GM12878 (cell line): ENCODE measurements at regions not wholly inside any gene's neighbourhood (a gene's known extent, or its start where the extent isn't known, plus 50 kb on each side); places are given as distances from the start of the nearest gene placed in this dataset.

ENCODE experiments used
- ATAC-seq: fragments of 200-7000 bp; cut with Tn5 transposase; 3 replicates; pipeline ENCODE4 v1.9.1; 2020; ENCODE audit warnings: mild to moderate bottlenecking, moderate library complexity
- BruUV-seq: library from RNA; stranded (reverse); fragments of 400-500 nt; replicated peaks from 2 replicates; lab custom pipeline; 2021; lab: Mats Ljungman, UMichigan
- CTCF ChIA-PET: fragments of 300-600 bp; sonication (Branson Sonifier 250); formaldehyde crosslinking; extraction: SDS; loops from one replicate; lab custom pipeline; 2021; ENCODE audit warnings: inconsistent platforms; lab: Yijun Ruan, JAX
- POLR2A ChIA-PET: fragments of 350-600 bp; formaldehyde crosslinking; extraction: SDS; loops from one replicate; lab custom pipeline; 2021; ENCODE audit warnings: inconsistent platforms; lab: Charles Lee
- RAD21 ChIA-PET: fragments of 300-600 bp; sonication (Branson Sonifier 250); formaldehyde crosslinking; loops from one replicate; lab custom pipeline; 2023; ENCODE audit warnings: antibody characterized with exemption; ENCODE audit not compliant: unreplicated experiment; lab: Charles Lee
- SMC1A ChIA-PET: fragments of 300-600 bp; sonication (Branson Sonifier 250); formaldehyde crosslinking; loops from one replicate; lab custom pipeline; 2023; ENCODE audit not compliant: unreplicated experiment, uncharacterized antibody; lab: Charles Lee
- DNase-seq: peaks from one replicate; pipeline ENCODE4 v3.0.0-alpha.2; 2011; ENCODE audit warnings: low read depth, low spot score
- FAIRE-seq: peaks from 3 replicates; lab custom pipeline; 2011; peaks lifted over from hg19 to GRCh38; lab: Jason Lieb, UNC
- H2AFZ ChIP-seq: 2 replicates; pipeline ENCODE4 v1.6.0; 2011; ENCODE audit warnings: low read depth, low read length, control low read depth; ENCODE audit not compliant: control insufficient read depth
- H3K27ac ChIP-seq: 2 replicates; pipeline ENCODE4 v1.5.1; 2011; ENCODE audit warnings: control low read depth; ENCODE audit not compliant: control insufficient read depth, insufficient read depth
- H3K27me3 ChIP-seq, 2 experiments: replicated peaks in 1 of 2; 2 replicates each; pipeline versions ENCODE4 v1.6.0 to v1.6.1; 2011; ENCODE audit warnings: low read length in 1 of 2; ENCODE audit not compliant: control insufficient read depth in 2 of 2, insufficient read depth in 2 of 2
- H3K36me3 ChIP-seq, 2 experiments: 2 replicates each; pipeline ENCODE4 v1.5.1; 2011; ENCODE audit warnings: low read length in 1 of 2; ENCODE audit not compliant: control insufficient read depth in 2 of 2, insufficient read depth in 2 of 2
- H3K4me1 ChIP-seq: 2 replicates; pipeline ENCODE4 v1.6.1; 2011; ENCODE audit warnings: mild to moderate bottlenecking, low read length, moderate library complexity, mixed read lengths; ENCODE audit not compliant: control insufficient read depth, insufficient read depth
- H3K4me2 ChIP-seq: 2 replicates; pipeline ENCODE4 v1.6.0; 2011; ENCODE audit warnings: control low read depth; ENCODE audit not compliant: control insufficient read depth, insufficient read depth
- H3K4me3 ChIP-seq: fragments of 200-600 bp; sonication (generic); 2 replicates; pipeline ENCODE4 v1.5.1; 2016
- H3K79me2 ChIP-seq: 2 replicates; pipeline ENCODE4 v1.6.0; 2011; ENCODE audit warnings: low read length; ENCODE audit not compliant: control insufficient read depth, insufficient read depth
- H3K9ac ChIP-seq: 2 replicates; pipeline ENCODE4 v1.8.0; 2011; ENCODE audit warnings: low read length, control low read depth, mixed read lengths; ENCODE audit not compliant: control insufficient read depth, insufficient read depth
- H3K9me3 ChIP-seq: replicated peaks from 3 replicates; pipeline ENCODE4 v1.5.1; 2011; ENCODE audit warnings: mild to moderate bottlenecking, low read length; ENCODE audit not compliant: control insufficient read depth, insufficient read depth
- H4K20me1 ChIP-seq: 2 replicates; pipeline ENCODE4 v1.6.0; 2011; ENCODE audit not compliant: control insufficient read depth, insufficient read depth
- BHLHE40 ChIP-seq, 2 experiments: fragments of 450-650 bp in 1 of 2; IDR thresholded peaks; 2 replicates each; pipeline ENCODE4 v1.6.1; 2011 to 2017; ENCODE audit warnings: low read depth in 2 of 2, borderline replicate concordance in 1 of 2, improper control_type of control experiment in 1 of 2, low read length in 1 of 2, mild to moderate bottlenecking in 1 of 2
- CHD1 ChIP-seq: IDR thresholded peaks from 2 replicates; pipeline ENCODE4 v1.6.1; 2012; ENCODE audit warnings: low read depth, low read length, improper control_type of control experiment
- CTCF ChIP-seq, 3 experiments: IDR thresholded peaks in 2 of 3; conservative IDR thresholded peaks in 1 of 3; 2 replicates each; pipeline ENCODE4 v1.5.1; 2011; ENCODE audit warnings: low read depth in 3 of 3, low read length in 3 of 3, mild to moderate bottlenecking in 3 of 3, control low read depth in 2 of 3, moderate library complexity in 2 of 3, inconsistent platforms in 1 of 3, mixed read lengths in 1 of 3; ENCODE audit not compliant: control insufficient read depth in 2 of 3, insufficient read depth in 1 of 3; ENCODE audit errors: extremely low read depth in 1 of 3
- EED ChIP-seq: sonication (generic); IDR thresholded peaks from 2 replicates; pipeline ENCODE4 v1.6.1; 2016; ENCODE audit warnings: antibody characterized with exemption, low read depth
- EGR1 ChIP-seq, 2 experiments: IDR thresholded peaks; 1 replicate in 1 of 2; 2 replicates in 1 of 2; pipeline ENCODE4 v1.6.1; 2011 to 2012; ENCODE audit warnings: low read depth in 2 of 2, low read length in 2 of 2, borderline replicate concordance in 1 of 2, mild to moderate bottlenecking in 1 of 2, moderate library complexity in 1 of 2
- MEF2A ChIP-seq: IDR thresholded peaks from 2 replicates; pipeline ENCODE4 v1.6.1; 2011; ENCODE audit warnings: low read depth, mild to moderate bottlenecking, low read length, moderate library complexity; ENCODE audit not compliant: insufficient read depth
- MTA2 ChIP-seq: fragments of 450-650 bp; IDR thresholded peaks from 2 replicates; pipeline ENCODE4 v1.6.1; 2016; ENCODE audit warnings: low read depth, mild to moderate bottlenecking, moderate library complexity
- RB1 ChIP-seq: fragments of 450-650 bp; formaldehyde crosslinking; IDR thresholded peaks from 2 replicates; pipeline ENCODE4 v1.6.1; 2017; ENCODE audit warnings: mild to moderate bottlenecking, borderline replicate concordance
- SMAD1 ChIP-seq: fragments of 450-650 bp; IDR thresholded peaks from 2 replicates; pipeline ENCODE4 v1.6.1; 2018; ENCODE audit warnings: mild to moderate bottlenecking, low read depth; ENCODE audit not compliant: partially characterized antibody
- STAT1 ChIP-seq: fragments of 450-650 bp; conservative IDR thresholded peaks from 2 replicates; pipeline ENCODE4 v1.6.1; 2014; ENCODE audit warnings: antibody characterized with exemption, mild to moderate bottlenecking
- ZBED1 ChIP-seq: IDR thresholded peaks from 2 replicates; pipeline ENCODE4 v1.6.1; 2016; ENCODE audit warnings: borderline replicate concordance
- ZBTB4 ChIP-seq: fragments of 450-650 bp; formaldehyde crosslinking; IDR thresholded peaks from 2 replicates; pipeline ENCODE4 v1.4.0; 2022; ENCODE audit warnings: mild to moderate bottlenecking, moderate library complexity
- WGBS: methylation state at CpG from one replicate; pipeline ENCODE4 v1.1.6; 2016; ENCODE audit warnings: low lambda C conversion rate; ENCODE audit not compliant: insufficient replicate concordance, insufficient coverage; ENCODE audit errors: missing lambda C conversion rate; 5-methylcytosine and 5-hydroxymethylcytosine counted together
- in situ Hi-C: fragments of 300-500 bp; cut with MboI; formaldehyde crosslinking; loops from 9 replicates; pipeline ENCODE4 v1.14.3; 2018; ENCODE audit warnings: mixed read lengths
- intact Hi-C: fragments of 100-400 bp; cut with micrococcal nuclease; formaldehyde crosslinking; loops from one replicate; pipeline ENCODE4 v1.14.2; 2022; ENCODE audit not compliant: unreplicated experiment

- Histone ChIP-seq H3K4me3 (no peak overlapping the region), H3K36me3 (no peaks in the 10 kb centered on the region), H3K4me2 (no peak overlapping the region), H3K27me3 (no peaks in the 10 kb centered on the region), H3K9ac (no peak overlapping the region), H3K27ac (no peak overlapping the region), H3K9me3 (no peaks in the 10 kb centered on the region), H2AFZ (no peak overlapping the region), H4K20me1 (no peaks in the 10 kb centered on the region), H3K79me2 (no peaks in the 10 kb centered on the region), H3K4me1 (no peaks in the 10 kb centered on the region)
- POLR2A ChIA-PET = no interaction called here
- TF ChIP-seq RB1 (no peak), STAT1 (no peak), SMAD1 (no peak)
- RAD21 ChIA-PET = no interaction called here
- no peak for FAIRE-seq
- CTCF ChIA-PET = interaction anchor here (1.0 kb wide), 1 partner anchor 13 kb away, joined by 3 read pairs; no protein-coding TSS in a partner anchor
- SMC1A ChIA-PET = interaction anchor here (0.6 kb wide), 1 partner anchor 174 kb away, joined by 3 read pairs; no protein-coding TSS in a partner anchor
- no peak for ATAC-seq
- intact Hi-C loops (no loop called here), in situ Hi-C loops (no loop called here)
- 18% methylated on average over 11 of the region's 11 CpGs for WGBS
- BruUV-seq = no TSS peak
- no peak for DNase-seq
Observed at GRCh38 chr2:126837966-126838715, 60.5 kb upstream of the TEX51 start.

GRCh38 chr2:126838716-126838985 lies 60.0 kb upstream of the TEX51 start:
- H3K36me3 ChIP-seq = no peaks in the 10 kb centered on the region
- FAIRE-seq (no peak), DNase-seq (no peak), ATAC-seq (no peak)
- no peaks in the 10 kb centered on the region for H3K9me3 ChIP-seq
- RAD21 ChIA-PET = no interaction called here
- intact Hi-C loops (no loop called here), in situ Hi-C loops (no loop called here)
- POLR2A ChIA-PET = no interaction called here
- no peak overlapping the region for H3K9ac ChIP-seq
- no peaks in the 10 kb centered on the region for H3K27me3 ChIP-seq
- no peak overlapping the region for H3K4me3 ChIP-seq
- H4K20me1 ChIP-seq = no peaks in the 10 kb centered on the region
- 0% methylated on average over 3 of the region's 3 CpGs for WGBS
- H3K4me2 ChIP-seq = no peak overlapping the region
- no TSS peak for BruUV-seq
- H3K4me1 ChIP-seq = no peaks in the 10 kb centered on the region
- SMC1A ChIA-PET = interaction anchor here (0.6 kb wide), 1 partner anchor 173 kb away, joined by 3 read pairs; no protein-coding TSS in a partner anchor
- no peaks in the 10 kb centered on the region for H3K79me2 ChIP-seq
- CTCF ChIA-PET = interaction anchor here (1.0 kb wide), 1 partner anchor 13 kb away, joined by 3 read pairs; no protein-coding TSS in a partner anchor
- no peak overlapping the region for H2AFZ ChIP-seq
- no peak overlapping the region for H3K27ac ChIP-seq
- TF ChIP-seq EGR1 (IDR thresholded peaks at IDR 0.05; ENCODE audit: borderline replicate concordance in 1 of 2, low read depth in 2 of 2, low read length in 2 of 2) (no peak), BHLHE40 (IDR thresholded peaks at IDR 0.05; ENCODE audit: borderline replicate concordance in 1 of 2, low read depth in 2 of 2, low read length in 1 of 2) (no peak), EED (no peak), ZBED1 (no peak), MTA2 (no peak), CHD1 (no peak), CTCF (IDR thresholded peaks at IDR 0.05 in 2 of 3, conservative IDR thresholded peaks at IDR 0.05 in 1 of 3; ENCODE audit: control insufficient read depth in 2 of 3, extremely low read depth in 1 of 3, insufficient read depth in 1 of 3, low read depth in 3 of 3, low read length in 3 of 3) (no peak), ZBTB4 (CRISPR knock-in tag) (no peak), MEF2A (no peak)
